OCI-LY3 (cell line): ENCODE measurements at regions not wholly inside any gene's neighbourhood (a gene's known extent, or its start where the extent isn't known, plus 50 kb on each side); places are given as distances from the start of the nearest gene placed in this dataset.
"Not testable (repeated sequence)": the region's sequence is repeated elsewhere in the genome, so short reads cannot be mapped to it uniquely, and the experiment has no call there.

Experiments used
- H2AFZ ChIP-seq: fragments of 200-600, 300-600 bp; shearing (Covaris generic); 2 replicates; pipeline ENCODE4 v1.6.0; 2014; ENCODE audit warnings: antibody characterized with exemption, low read depth, low read length
- H3K27ac ChIP-seq: fragments of 200-600, 300-600 bp; sonication (generic); 2 replicates; pipeline ENCODE4 v1.5.1; 2014; ENCODE audit warnings: mild to moderate bottlenecking, low read length, moderate library complexity, mixed read lengths
- H3K27me3 ChIP-seq: fragments of 200-600, 300-600 bp; sonication (generic); 2 replicates; pipeline ENCODE4 v1.6.1; 2014; ENCODE audit warnings: low read depth, low read length, mixed read lengths
- H3K36me3 ChIP-seq: fragments of 200-600, 300-600 bp; sonication (generic); replicated peaks from 2 replicates; pipeline ENCODE3; 2014; ENCODE audit warnings: low read depth, low read length, mixed read lengths
- H3K4me1 ChIP-seq: fragments of 300-600, 200-600 bp; sonication (generic); 2 replicates; pipeline ENCODE4 v1.6.1; 2014; ENCODE audit warnings: low read length, mixed read lengths
- H3K4me2 ChIP-seq: fragments of 200-600, 300-600 bp; sonication (generic); 2 replicates; pipeline ENCODE4 v1.6.1; 2014; ENCODE audit warnings: low read length, mixed read lengths
- H3K4me3 ChIP-seq: fragments of 300-600, 200-600 bp; sonication (generic); 2 replicates; pipeline ENCODE4 v1.5.1; 2014; ENCODE audit warnings: antibody characterized with exemption, mild to moderate bottlenecking, low read length, moderate library complexity
- H3K79me2 ChIP-seq: fragments of 300-600, 200-600 bp; shearing (Covaris generic); 2 replicates; pipeline ENCODE4 v1.6.1; 2014; ENCODE audit warnings: mild to moderate bottlenecking, low read length, mixed read lengths
- H3K9ac ChIP-seq: fragments of 300-600, 200-600 bp; shearing (Covaris generic); 2 replicates; pipeline ENCODE4 v1.6.0; 2014; ENCODE audit warnings: mild to moderate bottlenecking, low read length, moderate library complexity
- H3K9me3 ChIP-seq: fragments of 200-600, 300-600 bp; shearing (Covaris generic); 2 replicates; pipeline ENCODE4 v1.6.1; 2014; ENCODE audit warnings: low read length, mixed read lengths; ENCODE audit not compliant: insufficient read depth
- H4K20me1 ChIP-seq: fragments of 200-600, 300-600 bp; sonication (generic); 2 replicates; pipeline ENCODE4 v1.6.1; 2016; ENCODE audit warnings: low read length, mixed read lengths; ENCODE audit not compliant: insufficient read depth
- CTCF ChIP-seq: fragments of 200-600, 300-600 bp; sonication (generic); IDR thresholded peaks from 2 replicates; pipeline ENCODE4 v1.5.1; 2014; ENCODE audit warnings: antibody characterized with exemption, low read length, low read depth
- EZH2phosphoT487 ChIP-seq: fragments of 200-600 bp; shearing (Covaris generic); IDR thresholded peaks from 2 replicates; pipeline ENCODE4 v1.6.1; 2018; ENCODE audit warnings: antibody characterized with exemption, mixed run types, low read depth

- H3K9me3 ChIP-seq = no peaks in the 10 kb centered on the region
These were observed 67.9 kb upstream of the HECW1 start for GRCh38 chr7:43044511-43044910.

GRCh38 chr7:43054052-43054722 lies 58.3 kb upstream of the HECW1 start:
- Histone ChIP-seq H2AFZ (peak overlapping the region; percentile 35; the same call in 1 of the 2 replicates), H3K36me3 (peaks cover 6% of the 10 kb centered on the region), H3K27ac (peak overlapping the region; percentile 58), H3K4me1 (peaks cover 33% of the 10 kb centered on the region), H3K4me2 (peak overlapping the region; percentile 62), H3K79me2 (no peaks in the 10 kb centered on the region; the same call in 1 of the 2 replicates), H3K9me3 (no peaks in the 10 kb centered on the region; the same call in 1 of the 2 replicates), H4K20me1 (no peaks in the 10 kb centered on the region), H3K4me3 (peak overlapping the region; percentile 45), H3K9ac (peak overlapping the region; percentile 7; the same call in 1 of the 2 replicates), H3K27me3 (no peaks in the 10 kb centered on the region)
- no peak for TF ChIP-seq EZH2phosphoT487

More at GRCh38 chr7:43044511-43044910, 67.9 kb upstream of the HECW1 start:
- H3K27me3 ChIP-seq = no peaks in the 10 kb centered on the region
- H3K27ac ChIP-seq = no peak overlapping the region
- no peaks in the 10 kb centered on the region for H3K36me3 ChIP-seq
- H3K4me3 ChIP-seq = no peak overlapping the region
- TF ChIP-seq EZH2phosphoT487 (no peak), CTCF (no peak)
- no peak overlapping the region for H2AFZ ChIP-seq
- no peaks in the 10 kb centered on the region for H3K79me2 ChIP-seq
- H3K4me1 ChIP-seq = peaks cover 26% of the 10 kb centered on the region
- no peak overlapping the region for H3K9ac ChIP-seq
- no peak overlapping the region for H3K4me2 ChIP-seq
- H4K20me1 ChIP-seq = no peaks in the 10 kb centered on the region

DNA sequence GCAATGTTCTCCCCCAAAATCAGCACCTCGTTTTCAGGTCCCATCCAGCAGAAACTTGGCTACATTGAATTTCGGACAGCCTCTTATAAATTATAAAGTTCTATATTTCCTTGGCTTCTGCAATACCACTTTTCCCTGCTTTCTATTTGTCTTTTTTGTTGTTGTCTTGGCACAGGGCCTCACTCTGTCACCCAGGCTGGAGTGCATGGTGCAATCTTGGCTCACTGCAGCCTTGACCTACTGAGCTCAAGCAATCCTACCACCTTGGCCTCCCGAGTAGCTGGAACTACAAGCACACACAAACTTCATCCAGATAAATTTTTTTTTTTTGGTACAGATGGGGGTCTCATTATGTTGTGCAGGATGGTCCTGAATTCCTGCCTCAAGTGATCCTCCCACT lies 55.3 kb upstream of the HECW1 start:
- no peak for TF ChIP-seq EZH2phosphoT487
- no peak overlapping the region for H3K9ac ChIP-seq
- no peak overlapping the region for H3K27ac ChIP-seq
- H3K4me2 ChIP-seq = no peak overlapping the region
- H3K27me3 ChIP-seq = no peaks in the 10 kb centered on the region
- no peak overlapping the region for H3K4me3 ChIP-seq
- H3K79me2 ChIP-seq = no peaks in the 10 kb centered on the region; the same call in 1 of the 2 replicates
- H3K4me1 ChIP-seq = peaks cover 33% of the 10 kb centered on the region
- no peaks in the 10 kb centered on the region for H3K9me3 ChIP-seq
- peaks cover 6% of the 10 kb centered on the region for H3K36me3 ChIP-seq
- no peak overlapping the region for H2AFZ ChIP-seq
- H4K20me1 ChIP-seq = no peaks in the 10 kb centered on the region

- Histone ChIP-seq H3K4me3 (peak overlapping the region; percentile 77), H3K9ac (peak overlapping the region; percentile 85), H3K27ac (peak overlapping the region; percentile 85), H3K79me2 (no peaks in the 10 kb centered on the region; the same call in 1 of the 2 replicates), H3K27me3 (no peaks in the 10 kb centered on the region), H4K20me1 (no peaks in the 10 kb centered on the region), H3K4me2 (peak overlapping the region; percentile 95), H3K36me3 (peaks cover 6% of the 10 kb centered on the region), H3K9me3 (no peaks in the 10 kb centered on the region), H3K4me1 (peaks cover 33% of the 10 kb centered on the region), H2AFZ (no peak overlapping the region)
- TF ChIP-seq EZH2phosphoT487 (no peak), CTCF (no peak)
These were observed 54.0 kb upstream of the HECW1 start for GRCh38 chr7:43058271-43059066.

DNA sequence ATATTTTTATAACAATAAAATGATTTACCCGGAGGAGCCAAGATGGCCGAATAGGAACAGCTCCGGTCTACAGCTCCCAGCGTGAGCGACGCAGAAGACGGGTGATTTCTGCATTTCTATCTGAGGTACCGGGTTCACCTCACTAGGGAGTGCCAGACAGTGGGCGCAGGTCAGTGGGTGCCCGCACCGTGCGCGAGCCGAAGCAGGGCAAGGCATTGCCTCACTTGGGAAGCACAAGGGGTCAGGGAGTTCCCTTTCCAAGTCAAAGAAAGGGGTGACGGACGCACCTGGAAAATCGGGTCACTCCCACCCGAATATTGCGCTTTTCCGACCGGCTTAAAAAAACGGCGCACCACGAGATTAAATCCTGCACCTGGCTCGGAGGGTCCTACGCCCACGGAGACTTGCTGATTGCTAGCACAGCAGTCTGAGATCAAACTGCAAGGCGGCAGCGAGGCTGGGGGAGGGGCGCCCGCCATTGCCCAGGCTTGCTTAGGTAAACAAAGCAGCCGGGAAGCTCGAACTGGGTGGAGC lies 53.3 kb upstream of the HECW1 start:
- H3K27ac ChIP-seq = peak overlapping the region; percentile 85
- H3K79me2 ChIP-seq, H3K27me3 ChIP-seq, H3K36me3 ChIP-seq, H3K9me3 ChIP-seq, H4K20me1 ChIP-seq, H2AFZ ChIP-seq: not testable (repeated sequence)
- peak overlapping the region; percentile 95 for H3K4me2 ChIP-seq
- H3K9ac ChIP-seq = peak overlapping the region; percentile 85
- peaks cover 26% of the 10 kb centered on the region for H3K4me1 ChIP-seq
- H3K4me3 ChIP-seq = peak overlapping the region; percentile 77
